ENCODE measurements at regions not wholly inside any gene's neighbourhood (a gene's known extent, or its start where the extent isn't known, plus 50 kb on each side); places are given as distances from the start of the nearest gene placed in this dataset.

DNA sequence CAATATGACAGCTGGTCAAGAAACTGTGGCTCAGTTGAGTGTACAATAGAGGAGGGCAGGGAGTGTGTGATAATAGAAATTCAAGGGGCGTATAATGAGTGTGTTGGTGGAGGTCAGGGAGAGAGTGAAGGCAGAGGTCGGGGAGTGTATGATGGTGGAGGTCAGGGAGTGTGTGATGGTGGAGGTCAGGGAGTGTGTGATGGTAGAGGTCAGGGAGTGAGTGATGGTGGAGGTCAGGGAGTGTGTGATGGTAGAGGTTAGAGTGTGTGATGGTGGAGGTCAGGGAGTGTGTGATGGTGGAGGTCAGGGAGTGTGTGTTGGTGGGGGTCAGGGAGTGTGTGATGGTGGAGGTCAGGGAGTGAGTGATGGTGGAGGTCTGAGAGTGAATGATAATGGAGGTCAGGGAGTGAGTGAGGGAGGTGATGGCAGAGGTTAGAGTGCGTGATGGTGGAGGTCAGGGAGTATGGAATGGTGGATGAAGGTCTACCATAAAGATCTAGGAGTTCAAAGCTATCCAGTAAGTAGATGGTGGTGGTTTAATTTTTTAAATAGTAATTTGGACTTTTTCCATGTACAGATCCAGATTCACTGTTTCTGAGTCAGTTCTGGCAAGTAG is 57.7 kb upstream of the TNS3 start:
- TF ChIP-seq, protein P1, sequence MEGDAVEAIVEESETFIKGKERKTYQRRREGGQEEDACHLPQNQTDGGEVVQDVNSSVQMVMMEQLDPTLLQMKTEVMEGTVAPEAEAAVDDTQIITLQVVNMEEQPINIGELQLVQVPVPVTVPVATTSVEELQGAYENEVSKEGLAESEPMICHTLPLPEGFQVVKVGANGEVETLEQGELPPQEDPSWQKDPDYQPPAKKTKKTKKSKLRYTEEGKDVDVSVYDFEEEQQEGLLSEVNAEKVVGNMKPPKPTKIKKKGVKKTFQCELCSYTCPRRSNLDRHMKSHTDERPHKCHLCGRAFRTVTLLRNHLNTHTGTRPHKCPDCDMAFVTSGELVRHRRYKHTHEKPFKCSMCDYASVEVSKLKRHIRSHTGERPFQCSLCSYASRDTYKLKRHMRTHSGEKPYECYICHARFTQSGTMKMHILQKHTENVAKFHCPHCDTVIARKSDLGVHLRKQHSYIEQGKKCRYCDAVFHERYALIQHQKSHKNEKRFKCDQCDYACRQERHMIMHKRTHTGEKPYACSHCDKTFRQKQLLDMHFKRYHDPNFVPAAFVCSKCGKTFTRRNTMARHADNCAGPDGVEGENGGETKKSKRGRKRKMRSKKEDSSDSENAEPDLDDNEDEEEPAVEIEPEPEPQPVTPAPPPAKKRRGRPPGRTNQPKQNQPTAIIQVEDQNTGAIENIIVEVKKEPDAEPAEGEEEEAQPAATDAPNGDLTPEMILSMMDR (IDR thresholded peaks at IDR 0.05; ENCODE audit: low read length): no peak
- TF ChIP-seq EZH2 (IDR thresholded peaks at IDR 0.05; ENCODE audit: borderline replicate concordance, low read length): no peak

Data from OCI-LY1 (cell line).